CD14-positive monocyte (primary cell): ENCODE measurements at regions not wholly inside any gene's neighbourhood (a gene's known extent, or its start where the extent isn't known, plus 50 kb on each side); places are given as distances from the start of the nearest gene placed in this dataset.

Experiments used
- DNase-seq, 3 donors: peaks; one replicate each; pipeline ENCODE4 v3.0.0-alpha.2; 2011 to 2022
- H2AFZ ChIP-seq: 2 replicates; pipeline ENCODE4 v1.6.0; 2012; ENCODE audit warnings: mild to moderate bottlenecking, low read depth, low read length, inconsistent platforms; ENCODE audit not compliant: insufficient read depth, poor library complexity, severe bottlenecking
- H3K27ac ChIP-seq, 2 donors: 1 replicate in 1 of 2; 2 replicates in 1 of 2; pipeline ENCODE4 v1.5.1; 2012 to 2013; ENCODE audit warnings: low read length in 2 of 2, control low read depth in 1 of 2, inconsistent platforms in 1 of 2, low read depth in 1 of 2, mild to moderate bottlenecking in 1 of 2
- H3K27me3 ChIP-seq, 2 donors: one replicate each; pipeline versions ENCODE4 v1.6.0 to v1.6.1; 2011 to 2013; ENCODE audit warnings: low read length in 2 of 2; ENCODE audit not compliant: control insufficient read depth in 2 of 2, insufficient read depth in 2 of 2
- H3K36me3 ChIP-seq, 2 donors: replicated peaks in 1 of 2; 1 replicate in 1 of 2; 2 replicates in 1 of 2; pipeline versions ENCODE4 v1.5.1 to v1.6.1; 2012 to 2013; ENCODE audit warnings: low read length in 2 of 2, control low read depth in 1 of 2, inconsistent platforms in 1 of 2, mild to moderate bottlenecking in 1 of 2; ENCODE audit not compliant: insufficient read depth in 2 of 2, control insufficient read depth in 1 of 2
- H3K4me1 ChIP-seq, 2 donors: 1 replicate in 1 of 2; 2 replicates in 1 of 2; pipeline versions ENCODE4 v1.5.1 to v1.6.1; 2012 to 2013; ENCODE audit warnings: low read length in 2 of 2, control low read depth in 1 of 2, inconsistent platforms in 1 of 2, mild to moderate bottlenecking in 1 of 2, moderate library complexity in 1 of 2; ENCODE audit not compliant: insufficient read depth in 2 of 2, control insufficient read depth in 1 of 2
- H3K4me2 ChIP-seq: replicated peaks from 2 replicates; pipeline ENCODE3; 2012; ENCODE audit warnings: low read length, moderate library complexity, mild to moderate bottlenecking; ENCODE audit not compliant: poor library complexity, severe bottlenecking; ENCODE audit errors: extremely low read depth
- H3K4me3 ChIP-seq, 3 experiments: fragments of 200-600 bp in 1 of 3; sonication (generic) in 1 of 3; replicated peaks in 1 of 3; 1 replicate in 2 of 3; 2 replicates in 1 of 3; pipeline ENCODE4 v1.5.1; 2011 to 2013; ENCODE audit warnings: low read length in 3 of 3, mild to moderate bottlenecking in 3 of 3, control low read depth in 2 of 3, low read depth in 2 of 3, inconsistent platforms in 1 of 3, moderate library complexity in 1 of 3
- H3K79me2 ChIP-seq: 2 replicates; pipeline ENCODE4 v1.6.0; 2012; ENCODE audit warnings: mild to moderate bottlenecking, control low read depth, inconsistent platforms, low read length, moderate library complexity; ENCODE audit not compliant: insufficient read depth
- H3K9ac ChIP-seq: 2 replicates; pipeline ENCODE4 v1.6.0; 2017; ENCODE audit warnings: low read length, mild to moderate bottlenecking; ENCODE audit not compliant: insufficient read depth, poor library complexity, severe bottlenecking
- H3K9me3 ChIP-seq, 2 donors: replicated peaks in 1 of 2; 1 replicate in 1 of 2; 2 replicates in 1 of 2; pipeline versions ENCODE4 v1.5.1 to v1.6.1; 2012 to 2013; ENCODE audit warnings: low read length in 2 of 2, control low read depth in 1 of 2; ENCODE audit not compliant: control insufficient read depth in 1 of 2, insufficient read depth in 1 of 2
- H4K20me1 ChIP-seq: 2 replicates; pipeline ENCODE4 v1.6.0; 2012; ENCODE audit warnings: mild to moderate bottlenecking, low read length, control low read depth, moderate library complexity; ENCODE audit not compliant: insufficient read depth
- H3K27ac Mint-ChIP-seq, 7 donors: one replicate each; pipeline ENCODE4 v1.8.0; 2020; ENCODE audit warnings: mild to moderate bottlenecking in 7 of 7, mixed read lengths in 7 of 7, moderate library complexity in 6 of 7, inconsistent platforms in 2 of 7
- H3K27me3 Mint-ChIP-seq, 3 donors: one replicate each; pipeline ENCODE4 v1.8.0; 2021 to 2022; ENCODE audit warnings: low read depth in 3 of 3, mild to moderate bottlenecking in 3 of 3, mixed read lengths in 3 of 3, moderate library complexity in 3 of 3, inconsistent platforms in 1 of 3
- H3K36me3 Mint-ChIP-seq, 2 donors: one replicate each; pipeline ENCODE4 v1.8.0; 2020; ENCODE audit warnings: mixed read lengths in 2 of 2, inconsistent platforms in 1 of 2, mild to moderate bottlenecking in 1 of 2
- H3K4me1 Mint-ChIP-seq: one replicate; pipeline ENCODE4 v1.8.0; 2020; ENCODE audit warnings: mild to moderate bottlenecking, mixed read lengths
- H3K4me3 Mint-ChIP-seq, 2 donors: one replicate each; pipeline ENCODE4 v1.8.0; 2020; ENCODE audit warnings: mild to moderate bottlenecking in 2 of 2, mixed read lengths in 2 of 2, moderate library complexity in 1 of 2
- H3K9me3 Mint-ChIP-seq, 7 donors: one replicate each; pipeline ENCODE4 v1.8.0; 2020 to 2022; ENCODE audit warnings: mixed read lengths in 7 of 7, mild to moderate bottlenecking in 6 of 7, moderate library complexity in 6 of 7, inconsistent platforms in 2 of 7
- WGBS: methylation state at CpG from one replicate; pipeline ENCODE4 v1.1.5; 2013; ENCODE audit warnings: missing lambda C conversion rate; ENCODE audit not compliant: insufficient coverage; 5-methylcytosine and 5-hydroxymethylcytosine counted together
- intact Hi-C, 2 donors: fragments of 100-400 bp; cut with micrococcal nuclease; formaldehyde crosslinking; loops; one replicate each; pipeline versions ENCODE4 v1.15.0 to v1.15.1; 2023
- TF ChIP-seq, protein P1 (sequence below): fragments of 200-600 bp; IDR thresholded peaks from one replicate; pipeline ENCODE4 v1.8.0; 2022; ENCODE audit warnings: antibody characterized with exemption, mild to moderate bottlenecking

DNA sequence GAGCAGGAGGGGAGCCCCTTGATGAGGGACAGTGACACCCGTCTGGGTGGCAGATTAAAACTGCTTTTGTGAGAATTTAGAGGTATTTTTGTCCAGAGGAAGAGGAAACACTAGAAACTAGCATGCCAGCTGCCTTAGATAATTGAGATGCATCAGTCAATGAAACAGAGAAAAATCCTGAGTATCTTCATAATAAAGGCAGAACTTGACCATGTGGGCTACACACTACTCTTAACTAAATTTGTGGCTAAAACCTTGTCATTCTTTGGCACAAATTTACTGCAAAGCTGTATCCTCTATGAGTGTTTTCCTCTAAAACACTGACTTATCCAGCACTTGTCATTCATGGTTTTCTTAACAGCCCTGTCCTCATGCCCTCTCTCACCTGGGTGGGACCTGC is 259.7 kb upstream of the TPM1 start:
- no peaks in the 10 kb centered on the region for H3K9me3 Mint-ChIP-seq
- no peak overlapping the region for H3K27ac Mint-ChIP-seq
- Histone ChIP-seq H3K9me3 (no peaks in the 10 kb centered on the region), H3K4me3 (no peak overlapping the region), H4K20me1 (no peaks in the 10 kb centered on the region), H3K36me3 (no peaks in the 10 kb centered on the region), H3K9ac (no peak overlapping the region), H3K4me1 (peaks cover 14 to 23% of the 10 kb centered on the region in 2 donors), H3K79me2 (no peaks in the 10 kb centered on the region), H3K27ac (no peak overlapping the region), H3K27me3 (no peaks in the 10 kb centered on the region), H2AFZ (no peak overlapping the region), H3K4me2 (no peak overlapping the region)
- TF ChIP-seq, protein P1, sequence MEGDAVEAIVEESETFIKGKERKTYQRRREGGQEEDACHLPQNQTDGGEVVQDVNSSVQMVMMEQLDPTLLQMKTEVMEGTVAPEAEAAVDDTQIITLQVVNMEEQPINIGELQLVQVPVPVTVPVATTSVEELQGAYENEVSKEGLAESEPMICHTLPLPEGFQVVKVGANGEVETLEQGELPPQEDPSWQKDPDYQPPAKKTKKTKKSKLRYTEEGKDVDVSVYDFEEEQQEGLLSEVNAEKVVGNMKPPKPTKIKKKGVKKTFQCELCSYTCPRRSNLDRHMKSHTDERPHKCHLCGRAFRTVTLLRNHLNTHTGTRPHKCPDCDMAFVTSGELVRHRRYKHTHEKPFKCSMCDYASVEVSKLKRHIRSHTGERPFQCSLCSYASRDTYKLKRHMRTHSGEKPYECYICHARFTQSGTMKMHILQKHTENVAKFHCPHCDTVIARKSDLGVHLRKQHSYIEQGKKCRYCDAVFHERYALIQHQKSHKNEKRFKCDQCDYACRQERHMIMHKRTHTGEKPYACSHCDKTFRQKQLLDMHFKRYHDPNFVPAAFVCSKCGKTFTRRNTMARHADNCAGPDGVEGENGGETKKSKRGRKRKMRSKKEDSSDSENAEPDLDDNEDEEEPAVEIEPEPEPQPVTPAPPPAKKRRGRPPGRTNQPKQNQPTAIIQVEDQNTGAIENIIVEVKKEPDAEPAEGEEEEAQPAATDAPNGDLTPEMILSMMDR, result no peak
- H3K4me3 Mint-ChIP-seq, result no peak overlapping the region
- H3K27me3 Mint-ChIP-seq, result peaks cover 1 to 4% (median 2%) of the 10 kb centered on the region in 3 donors
- intact Hi-C loops, result loop anchor here in 1 of 2 donors (10.0 kb wide), 1 partner anchor 312 kb away; no protein-coding TSS in a partner anchor
- WGBS, result 80% methylated on average over 1 of the region's 1 CpG
- DNase-seq, result no peak
- no peaks in the 10 kb centered on the region for H3K36me3 Mint-ChIP-seq
- H3K4me1 Mint-ChIP-seq, result peaks cover 32% of the 10 kb centered on the region

GRCh38 chr15:62783303-62783957 is 259.1 kb upstream of the TPM1 start:
- H2AFZ ChIP-seq, result no peak overlapping the region
- WGBS, result 97% methylated on average over 11 of the region's 14 CpGs
- no peak overlapping the region for H3K4me3 ChIP-seq
- Mint-ChIP-seq H3K4me3 (no peak overlapping the region), H3K27ac (peak overlapping the region in 1 of 7 donors; percentile 20), H3K4me1 (peaks cover 32% of the 10 kb centered on the region), H3K27me3 (peaks cover 1 to 4% (median 2%) of the 10 kb centered on the region in 3 donors), H3K9me3 (no peaks in the 10 kb centered on the region), H3K36me3 (no peaks in the 10 kb centered on the region)
- H3K4me2 ChIP-seq, result no peak overlapping the region
- no peak overlapping the region for H3K27ac ChIP-seq
- H3K27me3 ChIP-seq, result no peaks in the 10 kb centered on the region
- no peak overlapping the region for H3K9ac ChIP-seq
- no peak for DNase-seq
- intact Hi-C loops, result loop anchor here in 1 of 2 donors (10.0 kb wide), 1 partner anchor 311 kb away; no protein-coding TSS in a partner anchor
- peaks cover 12 to 20% of the 10 kb centered on the region in 2 donors for H3K4me1 ChIP-seq
- no peaks in the 10 kb centered on the region for H3K36me3 ChIP-seq
- H3K9me3 ChIP-seq, result no peaks in the 10 kb centered on the region
- H4K20me1 ChIP-seq, result no peaks in the 10 kb centered on the region
- no peaks in the 10 kb centered on the region for H3K79me2 ChIP-seq
- TF ChIP-seq, protein P1, result no peak
